Neural progenitor cell (in vitro differentiated cells): ENCODE measurements at regions not wholly inside any gene's neighbourhood (a gene's known extent, or its start where the extent isn't known, plus 50 kb on each side); places are given as distances from the start of the nearest gene placed in this dataset.

Experiments
- DNase-seq: peaks from one replicate; pipeline ENCODE4 v3.0.0-alpha.2; 2016; ENCODE audit warnings: low spot score
- H2AFZ ChIP-seq: fragments of 200-600 bp; sonication (generic); replicated peaks from 2 replicates; pipeline ENCODE4 v1.6.1; 2016; ENCODE audit warnings: antibody characterized with exemption
- H3F3A ChIP-seq: fragments of 200-600 bp; sonication (generic); 2 replicates; pipeline ENCODE4 v1.6.1; 2016; ENCODE audit warnings: antibody characterized with exemption, low read depth
- H3K27ac ChIP-seq: fragments of 200-600 bp; sonication (generic); 2 replicates; pipeline ENCODE4 v1.5.1; 2016; ENCODE audit warnings: mild to moderate bottlenecking
- H3K27me3 ChIP-seq: fragments of 200-600 bp; sonication (generic); 2 replicates; pipeline ENCODE4 v1.6.1; 2016; ENCODE audit warnings: mild to moderate bottlenecking, moderate library complexity
- H3K36me3 ChIP-seq: fragments of 200-600 bp; sonication (generic); 2 replicates; pipeline ENCODE4 v1.5.1; 2016
- H3K4me1 ChIP-seq: fragments of 200-600 bp; sonication (generic); 2 replicates; pipeline ENCODE4 v1.6.1; 2016; ENCODE audit warnings: mixed run types
- H3K4me2 ChIP-seq: fragments of 200-600 bp; sonication (generic); 2 replicates; pipeline ENCODE4 v1.6.1; 2016
- H3K4me3 ChIP-seq: fragments of 200-600 bp; sonication (generic); 2 replicates; pipeline ENCODE4 v1.5.1; 2016
- H3K79me2 ChIP-seq: fragments of 200-600 bp; sonication (generic); 2 replicates; pipeline ENCODE4 v1.6.1; 2016; ENCODE audit warnings: low read depth
- H3K9ac ChIP-seq: fragments of 200-600 bp; sonication (generic); 2 replicates; pipeline ENCODE4 v1.6.1; 2016
- H3K9me3 ChIP-seq: fragments of 200-600 bp; sonication (generic); 2 replicates; pipeline ENCODE4 v1.5.1; 2016; ENCODE audit warnings: low read depth
- H4K20me1 ChIP-seq: fragments of 200-600 bp; sonication (generic); 2 replicates; pipeline ENCODE4 v1.6.1; 2016; ENCODE audit warnings: low read depth
- H3K27ac Mint-ChIP-seq: 3 replicates; pipeline ENCODE4 v1.8.0; 2021; ENCODE audit warnings: mixed read lengths
- H3K27me3 Mint-ChIP-seq: 2 replicates; pipeline ENCODE4 v1.8.0; 2022; ENCODE audit warnings: low read depth, mild to moderate bottlenecking, inconsistent platforms, moderate library complexity, mixed read lengths; ENCODE audit not compliant: insufficient read depth
- H3K36me3 Mint-ChIP-seq: 3 replicates; pipeline ENCODE4 v1.8.0; 2021; ENCODE audit warnings: mixed read lengths
- H3K4me1 Mint-ChIP-seq: 3 replicates; pipeline ENCODE4 v1.8.0; 2021; ENCODE audit warnings: mixed read lengths
- H3K4me3 Mint-ChIP-seq: 3 replicates; pipeline ENCODE4 v1.8.0; 2021; ENCODE audit warnings: mild to moderate bottlenecking, moderate library complexity, mixed read lengths
- H3K9me3 Mint-ChIP-seq: 3 replicates; pipeline ENCODE4 v1.8.0; 2020; ENCODE audit warnings: mixed read lengths
- EZH2 ChIP-seq: fragments of 200-600 bp; sonication (generic); IDR thresholded peaks from 2 replicates; pipeline ENCODE4 v1.6.1; 2017; ENCODE audit warnings: antibody characterized with exemption, mild to moderate bottlenecking, moderate library complexity
- EZH2phosphoT487 ChIP-seq: fragments of 200-600 bp; sonication (generic); IDR thresholded peaks from 2 replicates; pipeline ENCODE4 v1.6.1; 2017; ENCODE audit warnings: antibody characterized with exemption
- TF ChIP-seq, protein P1 (sequence below): fragments of 200-600 bp; sonication (generic); IDR thresholded peaks from 2 replicates; pipeline ENCODE4 v1.5.1; 2017; ENCODE audit warnings: antibody characterized with exemption, mild to moderate bottlenecking

DNA sequence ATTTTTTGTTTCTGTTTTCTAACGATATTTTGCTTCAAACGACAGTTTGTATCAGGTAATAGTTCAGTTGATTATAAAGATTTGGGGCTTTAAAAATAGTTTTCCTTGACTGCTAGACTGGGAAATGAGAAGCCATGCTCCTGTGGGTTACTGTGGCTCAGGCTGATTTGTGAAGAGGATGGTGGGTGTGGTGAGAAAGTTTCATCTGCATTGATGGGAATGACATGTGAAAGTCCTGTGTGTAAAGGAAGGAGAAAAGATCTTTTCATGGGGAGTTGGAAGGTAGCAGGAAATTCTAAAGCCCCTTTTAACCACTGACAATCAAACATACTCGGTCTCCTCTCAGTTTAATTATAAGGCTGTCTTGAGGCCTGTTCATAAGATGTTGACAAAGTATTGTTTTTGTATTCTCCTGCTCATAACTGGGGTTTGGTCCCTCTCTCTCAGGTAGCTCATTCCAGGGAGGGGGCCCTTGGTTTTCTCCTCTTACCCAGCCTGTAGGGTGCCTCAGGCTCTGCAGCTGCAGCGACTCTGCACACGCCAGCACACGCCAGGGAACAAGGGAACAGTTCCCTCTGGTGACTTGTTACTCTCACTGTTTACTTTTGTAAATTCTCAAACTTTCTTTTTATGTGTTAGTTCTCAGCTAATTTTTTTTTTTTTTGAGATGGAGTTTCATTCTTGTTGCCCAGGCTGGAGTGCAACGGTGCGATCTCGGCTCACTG lies 91.6 kb downstream of the CARTPT start:
- no peaks in the 10 kb centered on the region for H3K27me3 ChIP-seq
- H3K9ac ChIP-seq, result no peak overlapping the region
- H3K9me3 ChIP-seq, result no peaks in the 10 kb centered on the region
- H3K27ac Mint-ChIP-seq, result peak overlapping the region; percentile 52
- peak overlapping the region; percentile 12 for H3K4me2 ChIP-seq
- no peak overlapping the region for H3K4me3 Mint-ChIP-seq
- no peaks in the 10 kb centered on the region for H3K79me2 ChIP-seq
- H3K4me1 ChIP-seq, result peaks cover 15% of the 10 kb centered on the region
- TF ChIP-seq EZH2 (no peak), EZH2phosphoT487 (no peak)
- TF ChIP-seq, protein P1, sequence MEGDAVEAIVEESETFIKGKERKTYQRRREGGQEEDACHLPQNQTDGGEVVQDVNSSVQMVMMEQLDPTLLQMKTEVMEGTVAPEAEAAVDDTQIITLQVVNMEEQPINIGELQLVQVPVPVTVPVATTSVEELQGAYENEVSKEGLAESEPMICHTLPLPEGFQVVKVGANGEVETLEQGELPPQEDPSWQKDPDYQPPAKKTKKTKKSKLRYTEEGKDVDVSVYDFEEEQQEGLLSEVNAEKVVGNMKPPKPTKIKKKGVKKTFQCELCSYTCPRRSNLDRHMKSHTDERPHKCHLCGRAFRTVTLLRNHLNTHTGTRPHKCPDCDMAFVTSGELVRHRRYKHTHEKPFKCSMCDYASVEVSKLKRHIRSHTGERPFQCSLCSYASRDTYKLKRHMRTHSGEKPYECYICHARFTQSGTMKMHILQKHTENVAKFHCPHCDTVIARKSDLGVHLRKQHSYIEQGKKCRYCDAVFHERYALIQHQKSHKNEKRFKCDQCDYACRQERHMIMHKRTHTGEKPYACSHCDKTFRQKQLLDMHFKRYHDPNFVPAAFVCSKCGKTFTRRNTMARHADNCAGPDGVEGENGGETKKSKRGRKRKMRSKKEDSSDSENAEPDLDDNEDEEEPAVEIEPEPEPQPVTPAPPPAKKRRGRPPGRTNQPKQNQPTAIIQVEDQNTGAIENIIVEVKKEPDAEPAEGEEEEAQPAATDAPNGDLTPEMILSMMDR, result no peak
- H3K27me3 Mint-ChIP-seq, result no peaks in the 10 kb centered on the region
- no peak overlapping the region for H3K27ac ChIP-seq
- H3K4me3 ChIP-seq, result no peak overlapping the region
- H3F3A ChIP-seq, result peaks cover 6% of the 10 kb centered on the region
- peaks cover 50% of the 10 kb centered on the region for H3K4me1 Mint-ChIP-seq
- no peaks in the 10 kb centered on the region for H3K36me3 Mint-ChIP-seq
- H3K36me3 ChIP-seq, result no peaks in the 10 kb centered on the region
- DNase-seq, result no peak
- peaks cover 2% of the 10 kb centered on the region for H3K9me3 Mint-ChIP-seq
- no peaks in the 10 kb centered on the region for H4K20me1 ChIP-seq
- peak overlapping the region; percentile 82 for H2AFZ ChIP-seq

- Histone ChIP-seq H3K27ac (no peak overlapping the region), H4K20me1 (no peaks in the 10 kb centered on the region), H3K27me3 (no peaks in the 10 kb centered on the region), H3K4me2 (no peak overlapping the region), H3K4me1 (peaks cover 11% of the 10 kb centered on the region), H3K36me3 (no peaks in the 10 kb centered on the region), H3K79me2 (no peaks in the 10 kb centered on the region), H2AFZ (no peak overlapping the region), H3K9me3 (no peaks in the 10 kb centered on the region), H3K9ac (no peak overlapping the region), H3F3A (peaks cover 6% of the 10 kb centered on the region), H3K4me3 (no peak overlapping the region)
- no peak for DNase-seq
- peak overlapping the region; percentile 30 for H3K27ac Mint-ChIP-seq
- H3K4me1 Mint-ChIP-seq, result peaks cover 41% of the 10 kb centered on the region
- H3K27me3 Mint-ChIP-seq, result no peaks in the 10 kb centered on the region
- H3K4me3 Mint-ChIP-seq, result no peak overlapping the region
- TF ChIP-seq EZH2phosphoT487, result no peak
- no peak for TF ChIP-seq EZH2
- TF ChIP-seq, protein P1, result no peak
- no peaks in the 10 kb centered on the region for H3K36me3 Mint-ChIP-seq
- H3K9me3 Mint-ChIP-seq, result peaks cover 2% of the 10 kb centered on the region
Measured at GRCh38 chr5:71811779-71812178, 92.7 kb downstream of the CARTPT start.

- no peaks in the 10 kb centered on the region for H3K36me3 Mint-ChIP-seq
- TF ChIP-seq, protein P1, result no peak
- TF ChIP-seq EZH2 (no peak), EZH2phosphoT487 (no peak)
- no peak overlapping the region for H3K4me3 Mint-ChIP-seq
- Histone ChIP-seq H3K36me3 (no peaks in the 10 kb centered on the region), H3K4me3 (no peak overlapping the region), H3K4me1 (no peaks in the 10 kb centered on the region), H3K79me2 (no peaks in the 10 kb centered on the region), H3K4me2 (no peak overlapping the region), H3F3A (no peaks in the 10 kb centered on the region), H2AFZ (no peak overlapping the region), H3K27ac (no peak overlapping the region), H3K9me3 (no peaks in the 10 kb centered on the region), H3K27me3 (no peaks in the 10 kb centered on the region), H3K9ac (no peak overlapping the region), H4K20me1 (no peaks in the 10 kb centered on the region)
- peaks cover 6% of the 10 kb centered on the region for H3K9me3 Mint-ChIP-seq
- H3K4me1 Mint-ChIP-seq, result peaks cover 3% of the 10 kb centered on the region
- peaks cover 2% of the 10 kb centered on the region for H3K27me3 Mint-ChIP-seq
- DNase-seq, result no peak
- H3K27ac Mint-ChIP-seq, result no peak overlapping the region
Measured at GRCh38 chr5:71816307-71816706, 97.2 kb downstream of the CARTPT start.
